GM20000 (cell line): ENCODE measurements at regions not wholly inside any gene's neighbourhood (a gene's known extent, or its start where the extent isn't known, plus 50 kb on each side); places are given as distances from the start of the nearest gene placed in this dataset.

Experiments used
- DNase-seq: peaks from one replicate; pipeline ENCODE4 v3.0.0; 2012; ENCODE audit warnings: low spot score
- CTCF ChIP-seq: IDR thresholded peaks from 2 replicates; pipeline ENCODE4 v1.5.1; 2012; ENCODE audit warnings: mild to moderate bottlenecking, control low read depth; ENCODE audit errors: extremely low read depth, missing control alignments

GRCh38 chr1:29482991-29483390, 246.7 kb downstream of the PTPRU start:
- TF ChIP-seq CTCF, result no peak
- DNase-seq, result no peak

- no peak for TF ChIP-seq CTCF
- DNase-seq, result no peak
Measured at GRCh38 chr1:29482064-29482463, 245.7 kb downstream of the PTPRU start.

GRCh38 chr1:29481031-29481430, 244.7 kb downstream of the PTPRU start:
- no peak for TF ChIP-seq CTCF
- no peak for DNase-seq

DNA sequence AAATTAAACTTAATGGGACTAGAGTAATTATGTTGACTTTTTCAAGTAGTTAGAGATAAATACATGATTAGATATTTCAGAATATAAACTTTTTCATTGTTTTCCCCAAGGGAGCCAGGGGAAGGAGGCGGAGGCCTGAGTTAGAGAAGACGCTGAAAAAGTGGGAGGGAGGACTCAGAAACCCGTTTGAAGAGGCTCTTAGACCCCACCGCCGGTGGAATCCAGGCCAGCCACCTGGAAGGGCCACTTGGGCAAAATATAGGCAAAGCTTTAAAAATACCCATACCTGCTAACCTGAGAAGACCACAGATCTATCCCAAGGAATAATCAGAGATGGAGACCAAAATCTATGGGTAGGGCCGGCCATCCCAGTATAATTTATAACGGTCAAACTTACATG, 242.6 kb downstream of the PTPRU start:
- no peak for DNase-seq
- TF ChIP-seq CTCF, result no peak

DNA sequence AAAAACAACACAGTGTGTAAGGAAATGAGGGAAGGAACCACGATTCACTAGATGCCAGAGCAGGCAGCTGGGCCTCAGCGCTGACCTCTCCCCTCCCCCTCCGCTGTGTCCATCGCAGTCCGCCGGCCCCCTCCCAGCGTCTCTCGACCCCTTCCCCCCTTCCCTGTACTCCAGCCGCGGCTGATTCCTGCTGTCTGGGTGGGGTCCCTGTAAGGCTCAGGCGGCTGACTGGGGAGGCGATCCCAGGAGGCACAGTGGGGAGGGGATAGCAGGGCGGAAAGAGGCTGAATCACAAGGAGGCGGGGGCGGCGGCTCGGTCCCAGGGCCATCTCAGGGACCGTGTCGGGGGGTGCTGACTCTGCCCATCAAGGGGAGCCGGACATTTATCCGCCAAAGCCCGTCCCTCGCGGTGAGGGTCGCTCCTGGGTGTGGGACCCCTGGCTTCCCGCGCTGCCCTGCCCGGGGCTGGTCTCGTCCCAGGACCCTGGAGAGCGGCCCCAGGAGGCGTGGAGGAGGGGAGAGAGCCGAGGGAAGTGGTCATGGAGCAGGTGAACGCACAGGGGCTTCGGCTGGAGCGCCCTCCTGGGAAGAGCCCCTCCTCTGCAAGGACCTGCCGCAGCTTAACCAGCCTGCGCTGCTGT, 241.9 kb downstream of the PTPRU start:
- no peak for TF ChIP-seq CTCF
- DNase-seq, result no peak

- TF ChIP-seq CTCF, result no peak
- no peak for DNase-seq
Measured at GRCh38 chr1:29475326-29475725, 239.0 kb downstream of the PTPRU start.

- DNase-seq, result no peak
- no peak for TF ChIP-seq CTCF
Measured at GRCh38 chr1:29474274-29475244, 238.2 kb downstream of the PTPRU start.
